ENCODE measurements at regions not wholly inside any gene's neighbourhood (a gene's known extent, or its start where the extent isn't known, plus 50 kb on each side); places are given as distances from the start of the nearest gene placed in this dataset.

GRCh38 chr5:32996336-32996735 is 285.2 kb downstream of the NPR3 start:
- TF ChIP-seq CTCF (optimal IDR thresholded peaks at IDR 0.05 in 1 of 3, IDR thresholded peaks at IDR 0.05 in 1 of 3, conservative IDR thresholded peaks at IDR 0.05 in 1 of 3; ENCODE audit: extremely low read depth in 1 of 3, insufficient read depth in 2 of 3, low read length in 3 of 3) (no peak), EZH2 (IDR thresholded peaks at IDR 0.05; ENCODE audit: low read length) (no peak)
